Activated naive CD4-positive, alpha-beta T cell treated with anti-CD3 and anti-CD28 coated beads, Interleukin-2, amount 50 U/mL, for 24 hours (primary cell): ENCODE measurements at regions not wholly inside any gene's neighbourhood (a gene's known extent, or its start where the extent isn't known, plus 50 kb on each side); places are given as distances from the start of the nearest gene placed in this dataset.
"Not testable (repeated sequence)": the region's sequence is repeated elsewhere in the genome, so short reads cannot be mapped to it uniquely, and the experiment has no call there.

Source experiments
- H3K27ac Mint-ChIP-seq: one replicate; pipeline ENCODE4 v1.8.0; 2021; ENCODE audit warnings: mild to moderate bottlenecking, mixed read lengths
- H3K27me3 Mint-ChIP-seq: one replicate; pipeline ENCODE4 v1.8.0; 2021; ENCODE audit warnings: mixed read lengths
- H3K36me3 Mint-ChIP-seq: one replicate; pipeline ENCODE4 v1.8.0; 2021; ENCODE audit warnings: mixed read lengths
- H3K4me1 Mint-ChIP-seq: one replicate; pipeline ENCODE4 v1.8.0; 2021; ENCODE audit warnings: mixed read lengths
- H3K4me3 Mint-ChIP-seq: one replicate; pipeline ENCODE4 v1.8.0; 2021; ENCODE audit warnings: mild to moderate bottlenecking, mixed read lengths
- H3K9me3 Mint-ChIP-seq: one replicate; pipeline ENCODE4 v1.8.0; 2021; ENCODE audit warnings: mixed read lengths

DNA sequence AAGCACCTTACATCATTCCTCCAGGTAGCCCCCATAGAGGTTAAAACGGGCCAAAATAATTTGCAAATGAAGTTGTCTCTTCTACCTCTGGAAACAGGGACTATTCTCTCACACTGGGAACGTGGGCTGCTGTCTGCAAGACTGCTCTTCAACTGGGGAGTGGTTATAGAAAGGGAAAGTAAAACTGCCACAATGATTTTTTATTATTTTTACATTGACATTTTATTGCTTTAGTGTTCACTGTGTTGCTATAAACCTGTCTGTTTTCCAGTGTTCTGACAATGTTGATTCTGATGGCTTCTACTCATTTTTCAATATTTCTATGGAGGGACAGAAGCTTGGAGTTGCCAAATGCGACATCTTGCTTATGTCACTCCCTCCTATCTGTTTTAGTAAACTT is 115.1 kb upstream of the ANTXRL start:
- Mint-ChIP-seq H3K27ac (no peak overlapping the region), H3K9me3 (peaks cover 16% of the 10 kb centered on the region), H3K36me3 (peaks cover 12% of the 10 kb centered on the region), H3K27me3 (no peaks in the 10 kb centered on the region), H3K4me1 (no peaks in the 10 kb centered on the region), H3K4me3 (no peak overlapping the region)

DNA sequence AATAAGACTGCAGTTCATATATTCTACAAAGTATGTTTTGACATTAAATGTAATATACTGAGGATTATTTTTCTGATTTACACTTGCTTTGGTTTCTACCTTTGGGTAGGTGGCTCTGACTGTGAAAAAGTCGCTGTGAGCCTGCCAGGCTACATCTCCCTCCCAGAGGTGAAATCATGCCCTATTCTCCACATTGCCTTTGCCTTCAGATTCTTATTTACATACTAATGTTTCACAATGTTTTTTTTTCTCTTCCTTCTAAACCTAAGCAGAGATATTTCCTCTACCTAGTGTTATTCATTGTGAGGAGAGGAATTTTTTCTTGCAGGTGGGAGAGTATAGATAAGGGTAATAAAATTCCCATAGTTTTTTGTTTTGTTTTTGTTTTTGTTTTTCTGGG is 111.5 kb upstream of the ANTXRL start:
- peaks cover 10% of the 10 kb centered on the region for H3K9me3 Mint-ChIP-seq
- peaks cover 15% of the 10 kb centered on the region for H3K36me3 Mint-ChIP-seq
- H3K27ac Mint-ChIP-seq, result no peak overlapping the region
- no peak overlapping the region for H3K4me3 Mint-ChIP-seq
- H3K27me3 Mint-ChIP-seq, result no peaks in the 10 kb centered on the region
- no peaks in the 10 kb centered on the region for H3K4me1 Mint-ChIP-seq

DNA sequence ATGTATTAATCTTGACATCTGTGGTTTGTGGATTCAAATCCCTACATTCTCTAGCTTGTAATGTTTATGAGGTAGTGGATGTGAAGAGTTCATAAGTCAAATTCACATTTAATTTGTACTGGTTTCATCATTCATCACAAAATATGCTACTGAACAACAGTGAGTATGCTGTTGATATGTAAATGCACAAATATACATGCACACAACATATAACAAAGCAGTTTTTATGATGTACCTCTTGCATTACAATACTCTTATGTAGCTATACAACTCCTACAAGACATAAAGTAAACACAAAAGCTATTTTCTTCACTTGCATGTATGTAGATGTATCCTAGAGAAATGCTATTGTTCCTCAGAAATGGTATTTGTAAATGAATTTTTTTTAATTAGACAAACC is 111.0 kb upstream of the ANTXRL start:
- Mint-ChIP-seq H3K9me3 (peaks cover 6% of the 10 kb centered on the region), H3K36me3 (peaks cover 12% of the 10 kb centered on the region), H3K4me1 (no peaks in the 10 kb centered on the region), H3K4me3 (no peak overlapping the region), H3K27me3 (no peaks in the 10 kb centered on the region), H3K27ac (no peak overlapping the region)

DNA sequence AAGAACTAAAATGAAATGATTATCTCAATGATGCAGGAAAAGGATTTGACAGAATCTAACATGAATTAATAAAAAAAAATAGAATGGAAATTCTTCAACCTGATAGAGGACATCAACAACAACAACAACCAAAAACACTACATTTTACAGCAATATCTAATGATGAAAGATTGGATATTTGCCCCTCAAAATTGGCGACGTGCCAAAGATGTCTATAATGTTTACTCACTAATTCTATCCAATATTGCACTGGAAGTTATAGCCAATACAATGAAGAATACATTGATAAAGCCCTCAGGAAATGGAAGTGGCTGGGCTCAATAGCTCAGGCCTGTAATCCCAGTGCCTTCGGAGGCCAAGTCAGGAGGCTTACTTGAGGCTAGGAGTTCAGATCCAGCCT is 99.4 kb upstream of the ANTXRL start:
- not testable (repeated sequence) for H3K4me1 Mint-ChIP-seq, H3K27ac Mint-ChIP-seq, H3K27me3 Mint-ChIP-seq, H3K4me3 Mint-ChIP-seq, H3K9me3 Mint-ChIP-seq
- H3K36me3 Mint-ChIP-seq, result peaks cover 17% of the 10 kb centered on the region

DNA sequence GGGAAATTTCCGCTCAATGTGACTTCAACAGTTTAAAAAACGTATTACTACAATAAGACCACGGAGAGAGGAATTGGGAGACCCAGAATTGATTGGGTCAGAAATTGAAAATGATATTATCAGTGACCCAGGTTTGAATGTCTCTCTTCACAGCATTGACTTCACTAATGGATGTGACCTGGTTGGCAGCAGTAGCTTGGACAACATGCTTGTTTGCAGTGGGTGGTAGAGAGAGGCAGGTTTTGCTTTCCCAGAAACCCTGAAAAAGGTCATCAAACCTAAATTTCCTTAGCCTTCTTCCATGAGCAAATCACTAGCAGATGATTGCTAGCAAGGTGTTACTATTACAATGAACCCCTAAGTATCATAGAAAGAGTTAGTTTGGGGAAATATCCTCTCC is 89.7 kb upstream of the ANTXRL start:
- peaks cover 23% of the 10 kb centered on the region for H3K4me1 Mint-ChIP-seq
- peaks cover 5% of the 10 kb centered on the region for H3K9me3 Mint-ChIP-seq
- no peaks in the 10 kb centered on the region for H3K27me3 Mint-ChIP-seq
- peaks cover 19% of the 10 kb centered on the region for H3K36me3 Mint-ChIP-seq
- no peak overlapping the region for H3K27ac Mint-ChIP-seq
- no peak overlapping the region for H3K4me3 Mint-ChIP-seq

DNA sequence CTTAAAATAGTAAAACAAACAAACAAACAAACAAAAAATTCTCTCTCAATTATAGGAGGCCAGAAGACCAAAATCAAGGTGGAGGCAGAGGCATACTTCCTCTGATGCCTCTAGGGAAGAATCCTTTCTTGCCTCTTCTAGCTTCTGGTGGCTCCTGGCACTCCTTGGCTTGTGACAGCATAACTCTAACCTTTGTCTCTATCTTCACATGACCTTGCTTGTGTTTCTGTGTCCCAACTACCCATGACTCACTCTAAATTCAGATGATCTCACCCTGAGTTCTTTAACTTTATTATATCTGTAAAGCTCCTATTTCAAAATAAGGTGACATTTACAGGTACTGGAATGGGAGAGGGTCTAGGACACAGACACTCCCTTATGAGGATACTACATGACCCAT is 88.3 kb upstream of the ANTXRL start:
- H3K4me1 Mint-ChIP-seq, result peaks cover 30% of the 10 kb centered on the region
- no peak overlapping the region for H3K4me3 Mint-ChIP-seq
- peaks cover 5% of the 10 kb centered on the region for H3K9me3 Mint-ChIP-seq
- no peaks in the 10 kb centered on the region for H3K27me3 Mint-ChIP-seq
- H3K27ac Mint-ChIP-seq, result no peak overlapping the region
- H3K36me3 Mint-ChIP-seq, result peaks cover 23% of the 10 kb centered on the region

DNA sequence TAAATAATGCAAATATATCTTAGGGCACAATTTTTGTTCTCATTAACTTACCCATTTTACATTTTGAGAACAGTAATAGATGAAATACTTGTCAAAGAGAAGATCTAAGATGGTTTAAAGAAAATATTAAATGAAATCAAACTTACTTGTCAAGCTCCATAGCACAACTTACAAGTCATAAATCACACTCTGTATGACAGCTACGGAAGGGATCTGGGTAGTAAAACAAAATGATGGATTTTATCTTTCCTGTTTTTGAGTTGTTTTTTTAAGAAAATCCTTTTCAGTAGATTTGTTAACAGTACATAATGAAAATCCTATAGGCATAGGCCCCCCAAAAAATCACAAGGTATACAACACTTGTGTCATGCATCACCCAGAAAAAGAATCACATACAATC is 84.4 kb upstream of the ANTXRL start:
- H3K4me1 Mint-ChIP-seq, result peaks cover 34% of the 10 kb centered on the region
- H3K27me3 Mint-ChIP-seq, H3K27ac Mint-ChIP-seq, H3K4me3 Mint-ChIP-seq, H3K9me3 Mint-ChIP-seq: not testable (repeated sequence)
- H3K36me3 Mint-ChIP-seq, result peaks cover 13% of the 10 kb centered on the region

DNA sequence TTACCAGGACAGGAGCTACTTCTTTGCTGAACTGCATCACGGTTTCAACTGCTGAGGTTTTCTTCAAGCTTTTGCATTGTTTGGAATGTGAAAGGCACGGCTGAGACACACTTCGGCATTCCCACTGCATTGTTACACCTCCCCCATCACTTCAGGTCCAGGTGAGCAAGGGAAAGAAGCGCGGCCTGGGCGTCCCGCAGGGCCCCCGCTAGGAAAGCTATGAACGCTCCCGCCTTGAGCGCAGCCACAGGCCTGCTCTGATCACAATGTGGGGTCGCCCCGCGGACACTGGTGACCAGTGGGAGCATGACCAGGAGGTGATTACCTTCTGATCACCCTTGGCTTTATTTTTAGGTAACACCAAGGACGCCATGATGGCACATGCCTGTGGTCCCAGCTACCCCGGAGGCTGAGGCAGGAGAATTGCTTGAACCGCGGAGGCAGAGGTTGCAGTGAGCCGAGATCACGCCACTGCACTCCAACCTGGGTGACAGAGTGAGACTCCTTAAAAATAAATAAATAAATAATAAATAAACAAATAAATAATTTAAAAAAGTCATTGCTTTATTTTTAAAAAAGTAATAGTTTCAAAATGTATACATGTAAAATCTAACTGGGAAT is 82.2 kb upstream of the ANTXRL start:
- H3K36me3 Mint-ChIP-seq, H3K27ac Mint-ChIP-seq, H3K9me3 Mint-ChIP-seq, H3K27me3 Mint-ChIP-seq, H3K4me3 Mint-ChIP-seq: not testable (repeated sequence)
- peaks cover 29% of the 10 kb centered on the region for H3K4me1 Mint-ChIP-seq

DNA sequence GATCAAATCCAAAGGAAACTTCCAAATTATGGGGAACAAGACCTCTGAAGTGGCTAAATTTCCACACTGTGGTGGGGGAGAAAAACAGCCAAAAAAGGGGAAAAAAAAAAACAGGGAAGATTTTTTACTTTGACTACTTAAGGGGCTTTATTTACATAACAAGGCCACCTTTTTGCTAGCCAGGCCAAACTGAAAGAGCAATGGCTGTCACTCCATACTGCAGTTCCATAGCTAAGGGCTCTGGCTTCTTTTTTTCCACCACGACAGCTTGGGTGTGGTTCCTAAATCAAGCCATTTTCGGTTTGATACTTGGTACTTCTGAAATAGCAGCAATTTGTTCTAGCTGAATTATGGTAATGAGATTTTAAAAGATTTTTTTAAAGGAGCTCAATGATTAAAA is 76.4 kb upstream of the ANTXRL start:
- H3K36me3 Mint-ChIP-seq, H3K27ac Mint-ChIP-seq, H3K27me3 Mint-ChIP-seq, H3K9me3 Mint-ChIP-seq, H3K4me1 Mint-ChIP-seq, H3K4me3 Mint-ChIP-seq: not testable (repeated sequence)

DNA sequence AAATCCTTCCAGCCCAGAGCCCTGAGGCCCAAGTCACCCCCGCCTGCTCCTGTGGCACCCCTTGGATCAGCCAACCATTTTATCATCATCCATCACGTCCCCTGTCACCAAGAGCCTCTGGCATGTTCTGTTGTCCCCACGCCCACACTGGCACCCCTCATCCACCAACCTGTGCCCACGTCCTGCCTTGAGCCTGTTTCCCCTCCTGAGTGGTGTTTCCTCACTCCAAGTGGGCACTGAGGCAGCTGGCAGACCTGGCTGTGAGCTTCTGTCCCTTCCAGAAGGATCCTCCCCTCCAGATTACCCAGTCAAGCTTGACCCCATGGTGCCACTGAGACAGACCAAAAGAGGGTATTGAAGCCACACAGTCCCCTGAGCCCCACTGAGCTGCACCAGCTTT is 71.4 kb upstream of the ANTXRL start:
- Mint-ChIP-seq H3K27ac (no peak overlapping the region), H3K27me3 (no peaks in the 10 kb centered on the region), H3K4me1 (peaks cover 7% of the 10 kb centered on the region), H3K4me3 (no peak overlapping the region), H3K9me3 (no peaks in the 10 kb centered on the region), H3K36me3 (peaks cover 18% of the 10 kb centered on the region)

DNA sequence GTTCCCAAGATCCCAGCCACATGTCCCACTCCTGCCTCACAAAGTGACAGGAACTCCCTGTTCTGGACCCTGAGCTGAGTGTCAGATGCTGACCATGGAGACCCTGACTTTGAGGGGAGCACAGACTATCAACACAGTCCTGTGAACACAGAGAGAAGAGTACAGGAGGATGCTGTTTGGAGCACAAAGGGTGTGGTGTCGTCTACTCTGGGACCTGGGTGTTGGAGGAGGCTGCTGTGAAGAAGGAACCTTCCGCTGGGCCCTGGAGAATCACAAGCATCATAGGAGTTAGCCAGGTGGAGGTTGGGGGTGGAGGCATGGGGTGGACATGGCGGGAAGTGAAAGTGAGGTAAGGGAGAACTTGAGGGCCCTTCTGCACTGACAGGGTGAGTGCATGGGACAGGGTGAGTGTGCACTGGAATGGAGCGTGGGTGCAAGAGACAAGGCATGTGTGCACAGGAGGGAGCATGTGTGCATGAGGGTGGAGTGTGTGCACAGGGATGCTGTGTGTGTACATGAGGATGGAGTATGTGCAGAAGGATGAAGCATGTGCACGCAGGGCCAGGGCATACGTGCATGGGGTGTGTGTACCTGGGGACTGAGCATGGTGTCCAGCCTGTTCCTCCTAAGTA is 70.7 kb upstream of the ANTXRL start:
- H3K27ac Mint-ChIP-seq, result no peak overlapping the region
- H3K36me3 Mint-ChIP-seq, result peaks cover 18% of the 10 kb centered on the region
- H3K9me3 Mint-ChIP-seq, result no peaks in the 10 kb centered on the region
- no peaks in the 10 kb centered on the region for H3K27me3 Mint-ChIP-seq
- peaks cover 7% of the 10 kb centered on the region for H3K4me1 Mint-ChIP-seq
- H3K4me3 Mint-ChIP-seq, result no peak overlapping the region

DNA sequence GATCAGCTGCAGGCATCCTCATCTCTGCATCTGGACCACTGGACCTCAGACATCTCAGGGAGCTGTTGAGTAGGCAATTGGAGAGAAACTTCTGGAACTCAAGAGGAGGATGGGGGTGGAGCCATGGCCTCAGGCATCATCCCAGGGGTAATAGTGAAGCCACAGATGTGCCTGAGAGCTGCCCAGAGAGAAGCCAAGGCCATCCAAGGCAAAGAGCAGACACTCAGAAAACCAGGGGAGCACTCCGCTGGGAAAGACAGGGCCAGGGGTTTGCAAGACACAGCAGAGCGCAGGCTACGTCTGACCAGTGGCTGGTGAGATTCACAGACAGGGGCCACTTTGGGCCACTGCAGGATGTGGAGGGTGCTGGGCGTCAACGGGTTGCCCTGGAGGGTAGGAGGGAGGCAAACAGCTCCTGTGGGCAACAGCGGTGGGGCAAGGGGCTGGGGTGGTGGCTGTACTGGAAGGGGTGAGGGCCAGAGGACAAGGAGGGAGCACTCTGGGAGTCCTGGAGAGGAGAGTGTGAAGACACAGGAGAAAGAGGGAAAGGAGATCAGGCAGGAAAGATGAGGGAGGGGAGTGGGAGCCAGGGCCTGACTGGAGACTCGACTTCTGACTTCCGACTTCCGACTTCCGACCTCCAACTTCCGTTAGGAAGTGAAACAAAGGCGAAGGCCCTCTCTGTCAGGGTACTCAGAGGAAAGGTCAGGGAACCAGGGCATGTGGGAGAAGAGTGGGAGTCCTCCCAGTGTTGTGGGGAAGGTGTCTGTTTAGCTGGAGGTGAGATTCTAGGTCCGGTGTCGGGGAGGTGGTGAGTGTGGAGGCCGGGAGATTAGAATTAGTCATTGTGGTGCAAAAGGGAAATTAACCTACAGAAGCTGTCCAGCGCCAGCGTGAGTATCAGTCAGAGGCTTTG is 69.7 kb upstream of the ANTXRL start:
- peaks cover 7% of the 10 kb centered on the region for H3K4me1 Mint-ChIP-seq
- H3K27me3 Mint-ChIP-seq, result no peaks in the 10 kb centered on the region
- peaks cover 18% of the 10 kb centered on the region for H3K36me3 Mint-ChIP-seq
- no peaks in the 10 kb centered on the region for H3K9me3 Mint-ChIP-seq
- H3K27ac Mint-ChIP-seq, result no peak overlapping the region
- no peak overlapping the region for H3K4me3 Mint-ChIP-seq

DNA sequence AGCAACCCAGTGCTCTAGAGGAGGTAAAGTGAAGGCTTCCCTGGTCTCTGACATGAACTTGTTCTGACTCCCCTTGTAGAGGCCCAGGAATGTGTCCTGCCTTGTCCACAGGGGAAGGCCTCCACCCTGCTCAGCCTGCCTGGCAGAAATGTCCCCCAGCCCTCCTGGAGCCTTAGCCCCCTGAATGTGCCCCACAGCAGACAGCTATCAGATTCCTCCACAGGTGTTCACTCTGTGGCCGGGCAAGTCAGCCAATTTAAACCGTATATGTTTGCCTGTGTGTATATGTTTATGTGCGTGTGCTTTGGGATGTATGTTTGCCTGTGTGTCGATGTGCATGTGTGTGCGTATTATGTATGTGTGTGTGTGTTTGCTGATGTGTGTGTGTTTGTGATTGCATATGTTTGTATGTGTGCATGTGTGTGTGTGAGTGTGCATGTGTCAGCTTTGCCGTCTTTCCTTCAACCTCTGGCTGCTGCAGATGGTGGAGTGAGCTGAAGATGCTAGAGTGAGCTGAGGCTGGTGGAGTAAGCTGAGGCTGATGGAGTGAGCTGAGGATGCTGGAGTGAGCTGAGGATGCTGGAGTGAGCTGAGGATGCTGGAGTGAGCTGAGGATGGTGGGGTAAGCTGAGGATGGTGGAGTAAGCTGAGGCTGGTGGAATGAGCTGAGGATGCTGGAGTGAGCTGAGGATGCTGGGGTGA is 68.9 kb upstream of the ANTXRL start:
- Mint-ChIP-seq H3K4me1 (peaks cover 12% of the 10 kb centered on the region), H3K36me3 (peaks cover 23% of the 10 kb centered on the region), H3K9me3 (no peaks in the 10 kb centered on the region), H3K27me3 (no peaks in the 10 kb centered on the region), H3K4me3 (no peak overlapping the region), H3K27ac (peak overlapping the region; percentile 63)

DNA sequence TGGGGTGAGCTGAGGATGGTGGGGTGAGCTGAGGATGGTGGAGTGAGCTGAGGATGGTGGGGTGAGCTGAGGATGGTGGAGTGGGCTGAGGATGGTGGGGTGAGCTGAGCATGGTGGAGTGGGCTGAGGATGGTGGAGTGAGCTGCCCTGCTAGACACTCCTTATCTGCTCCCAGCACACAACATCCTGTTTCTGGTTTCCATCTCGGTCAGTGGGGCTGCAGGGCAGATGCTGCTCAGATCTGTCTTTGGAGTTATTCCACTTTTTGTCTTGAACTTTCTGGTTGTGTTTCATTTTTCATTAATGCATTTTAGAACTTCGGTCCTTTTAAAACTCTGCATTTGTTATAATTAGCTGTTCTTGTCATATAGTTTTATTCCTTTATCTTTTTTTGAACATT is 67.9 kb upstream of the ANTXRL start:
- peaks cover 26% of the 10 kb centered on the region for H3K36me3 Mint-ChIP-seq

DNA sequence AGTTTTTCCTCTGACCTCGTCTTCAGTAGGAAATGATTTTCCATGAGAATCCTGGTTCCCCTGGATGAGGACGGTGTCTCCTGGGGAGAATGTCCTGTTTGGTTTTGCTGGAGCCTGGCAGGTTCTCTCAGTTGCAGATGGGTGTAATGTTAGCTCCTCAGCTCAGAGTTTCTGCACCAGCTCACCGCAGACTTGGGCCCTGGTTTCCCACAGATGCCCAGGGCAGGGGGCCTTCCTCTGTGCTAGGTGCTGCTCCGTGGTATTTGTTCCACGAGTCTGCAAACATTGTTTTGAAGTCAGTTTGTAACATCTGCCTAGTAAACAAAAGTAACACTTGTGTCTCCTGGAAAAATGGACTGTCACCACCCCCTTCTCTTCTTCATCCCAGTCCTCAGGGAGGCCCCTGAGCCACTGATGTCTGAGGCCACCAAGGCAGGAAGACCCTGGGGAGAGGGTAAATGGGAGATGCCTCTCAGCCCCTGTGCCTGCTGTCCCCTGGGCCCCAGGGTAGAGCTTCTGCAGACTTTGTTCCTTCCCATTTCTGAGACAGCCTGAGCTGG is 67.3 kb upstream of the ANTXRL start:
- Mint-ChIP-seq H3K4me1 (peaks cover 17% of the 10 kb centered on the region), H3K27ac (peak overlapping the region; percentile 63), H3K36me3 (peaks cover 28% of the 10 kb centered on the region)
- not testable (repeated sequence) for H3K9me3 Mint-ChIP-seq, H3K4me3 Mint-ChIP-seq, H3K27me3 Mint-ChIP-seq

More for the DNA sequence above, 67.9 kb upstream of the ANTXRL start:
- Mint-ChIP-seq H3K4me1 (peaks cover 14% of the 10 kb centered on the region), H3K27me3 (no peaks in the 10 kb centered on the region), H3K27ac (no peak overlapping the region), H3K9me3 (no peaks in the 10 kb centered on the region), H3K4me3 (no peak overlapping the region)
